Endodermal cell (in vitro differentiated cells): ENCODE measurements at regions not wholly inside any gene's neighbourhood (a gene's known extent, or its start where the extent isn't known, plus 50 kb on each side); places are given as distances from the start of the nearest gene placed in this dataset.

ENCODE experiments used
- DNase-seq: peaks from one replicate; pipeline ENCODE4 v3.0.0-alpha.2; 2017
- H3K27ac ChIP-seq: 2 replicates; pipeline ENCODE4 v1.5.1; 2013; ENCODE audit warnings: mild to moderate bottlenecking, low read depth, low read length, moderate library complexity
- H3K27me3 ChIP-seq: 2 replicates; pipeline ENCODE4 v1.6.1; 2013; ENCODE audit warnings: mild to moderate bottlenecking, low read length, moderate library complexity; ENCODE audit not compliant: insufficient read depth, control insufficient read depth, poor library complexity, severe bottlenecking
- H3K36me3 ChIP-seq: 2 replicates; pipeline ENCODE4 v1.7.0; 2013; ENCODE audit warnings: mild to moderate bottlenecking, low read length, moderate library complexity; ENCODE audit not compliant: control insufficient read depth, insufficient read depth
- H3K4me1 ChIP-seq: one replicate; pipeline ENCODE4 v1.7.0; 2013; ENCODE audit warnings: low read length; ENCODE audit not compliant: control insufficient read depth, insufficient read depth
- H3K4me3 ChIP-seq: 2 replicates; pipeline ENCODE4 v1.5.1; 2013; ENCODE audit warnings: mild to moderate bottlenecking, low read length, moderate library complexity
- H3K9ac ChIP-seq: 2 replicates; pipeline ENCODE4 v1.6.1; 2013; ENCODE audit warnings: mild to moderate bottlenecking, low read length, moderate library complexity; ENCODE audit not compliant: poor library complexity, severe bottlenecking; ENCODE audit errors: extremely low read depth
- H3K9me3 ChIP-seq: 2 replicates; pipeline ENCODE4 v1.6.1; 2013; ENCODE audit warnings: mild to moderate bottlenecking, low read length, moderate library complexity; ENCODE audit not compliant: control insufficient read depth
- H3K27ac Mint-ChIP-seq: 2 replicates; pipeline ENCODE4 v1.8.0; 2020; ENCODE audit warnings: mixed read lengths
- H3K27me3 Mint-ChIP-seq: 2 replicates; pipeline ENCODE4 v1.8.0; 2021; ENCODE audit warnings: mild to moderate bottlenecking, mixed read lengths; ENCODE audit not compliant: insufficient read depth
- H3K36me3 Mint-ChIP-seq: 2 replicates; pipeline ENCODE4 v1.8.0; 2020; ENCODE audit warnings: low read depth, mixed read lengths
- H3K4me1 Mint-ChIP-seq: 2 replicates; pipeline ENCODE4 v1.8.0; 2020; ENCODE audit warnings: mixed read lengths
- H3K4me3 Mint-ChIP-seq: 2 replicates; pipeline ENCODE4 v1.8.0; 2020; ENCODE audit warnings: mild to moderate bottlenecking, moderate library complexity, mixed read lengths
- H3K9me3 Mint-ChIP-seq: 2 replicates; pipeline ENCODE4 v1.8.0; 2020; ENCODE audit warnings: mild to moderate bottlenecking, mixed read lengths
- CTCF ChIP-seq: fragments of 200-600 bp; sonication (generic); conservative IDR thresholded peaks from 2 replicates; pipeline ENCODE4 v1.5.0; 2021; ENCODE audit warnings: antibody characterized with exemption, mild to moderate bottlenecking
- WGBS, 2 experiments: methylation state at CpG; one replicate each; pipeline versions ENCODE4 v1.1.5 to v1.1.7; 2013; ENCODE audit warnings: missing lambda C conversion rate in 2 of 2, mixed read lengths in 1 of 2; ENCODE audit not compliant: insufficient coverage in 1 of 2, insufficient read length in 1 of 2; 5-methylcytosine and 5-hydroxymethylcytosine counted together

DNA sequence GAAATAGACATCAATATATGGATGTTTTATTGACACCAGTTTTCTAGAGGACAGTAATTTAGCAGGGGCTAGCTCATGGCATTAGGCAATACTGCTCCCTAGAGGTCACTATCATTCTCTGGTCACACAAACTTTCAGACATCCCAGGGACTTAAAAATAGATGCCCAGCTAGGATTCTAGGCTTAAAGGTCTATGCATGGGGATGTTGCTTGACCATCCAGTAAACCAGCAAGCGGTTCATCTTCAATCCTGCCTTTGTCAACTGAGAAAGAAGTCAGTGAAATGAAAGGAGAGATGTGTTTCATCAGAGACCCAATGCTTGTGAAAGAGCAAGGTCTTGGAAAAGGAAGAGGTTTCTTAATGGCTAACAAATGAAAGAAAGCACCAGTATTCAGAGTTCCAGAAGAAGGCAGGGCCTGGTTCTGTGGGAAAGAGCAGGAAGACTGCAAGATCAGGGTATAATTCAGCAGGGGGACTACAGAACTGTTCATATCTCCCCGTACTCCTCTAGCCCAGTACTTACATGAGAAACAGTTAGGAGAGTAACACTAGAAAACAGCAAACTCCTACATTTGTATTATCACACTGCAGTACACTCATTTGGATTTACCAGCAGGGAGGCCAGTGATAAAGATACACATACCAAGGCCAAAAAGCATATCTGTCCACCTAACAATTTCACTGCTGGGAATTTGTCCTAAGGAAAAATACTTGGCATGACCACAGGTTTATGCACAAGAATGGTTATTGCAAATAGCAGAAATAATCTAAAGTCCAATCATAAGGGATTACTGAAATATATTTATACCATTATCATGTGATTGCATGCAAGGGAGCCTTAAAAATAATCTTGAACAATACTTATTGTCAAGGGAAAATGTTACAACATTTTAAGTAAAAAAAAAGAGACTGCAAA is 151.4 kb upstream of the LAMA2 start:
- Histone ChIP-seq H3K36me3 (no peaks in the 10 kb centered on the region), H3K27ac (no peak overlapping the region), H3K4me1 (no peaks in the 10 kb centered on the region), H3K4me3 (no peak overlapping the region), H3K9me3 (no peaks in the 10 kb centered on the region), H3K27me3 (no peaks in the 10 kb centered on the region), H3K9ac (no peak overlapping the region)
- H3K4me3 Mint-ChIP-seq, result no peak overlapping the region
- TF ChIP-seq CTCF, result peak; percentile 90
- WGBS, 2 experiments, result 47 to 71% methylated on average over 2 of the region's 2 CpGs
- H3K4me1 Mint-ChIP-seq, result peaks cover 3% of the 10 kb centered on the region
- H3K27me3 Mint-ChIP-seq, result no peaks in the 10 kb centered on the region
- peak; percentile 64 for DNase-seq
- no peak overlapping the region for H3K27ac Mint-ChIP-seq
- no peaks in the 10 kb centered on the region for H3K9me3 Mint-ChIP-seq
- no peaks in the 10 kb centered on the region for H3K36me3 Mint-ChIP-seq

DNA sequence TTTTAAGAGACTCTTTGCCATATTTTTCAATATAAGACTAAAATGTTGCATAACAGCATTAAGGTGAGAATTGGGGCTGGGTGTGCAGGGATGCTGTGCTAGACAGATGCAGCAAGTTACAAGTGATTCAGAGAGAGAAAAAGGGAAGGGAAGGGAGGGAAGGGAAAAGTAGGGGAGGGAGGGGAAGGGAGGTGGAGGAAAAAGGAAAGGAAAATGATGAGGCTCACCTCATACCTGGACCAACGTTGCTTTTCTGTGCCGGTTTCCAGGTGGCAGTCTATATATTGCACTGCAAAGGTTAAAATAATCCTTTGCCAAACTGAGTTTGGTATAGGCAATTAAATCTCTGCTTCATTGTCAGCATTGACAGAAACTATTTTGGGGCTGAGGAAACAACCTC is 155.4 kb upstream of the LAMA2 start:
- Histone ChIP-seq H3K9me3 (no peaks in the 10 kb centered on the region), H3K4me1 (no peaks in the 10 kb centered on the region), H3K27ac (no peak overlapping the region), H3K4me3 (no peak overlapping the region), H3K36me3 (no peaks in the 10 kb centered on the region), H3K27me3 (no peaks in the 10 kb centered on the region), H3K9ac (no peak overlapping the region)
- no peak for TF ChIP-seq CTCF
- 95 to 100% methylated on average over 2 of the region's 2 CpGs for WGBS, 2 experiments
- Mint-ChIP-seq H3K4me3 (no peak overlapping the region), H3K27me3 (no peaks in the 10 kb centered on the region), H3K4me1 (peaks cover 14% of the 10 kb centered on the region), H3K27ac (no peak overlapping the region), H3K36me3 (no peaks in the 10 kb centered on the region), H3K9me3 (no peaks in the 10 kb centered on the region)
- DNase-seq, result no peak

DNA sequence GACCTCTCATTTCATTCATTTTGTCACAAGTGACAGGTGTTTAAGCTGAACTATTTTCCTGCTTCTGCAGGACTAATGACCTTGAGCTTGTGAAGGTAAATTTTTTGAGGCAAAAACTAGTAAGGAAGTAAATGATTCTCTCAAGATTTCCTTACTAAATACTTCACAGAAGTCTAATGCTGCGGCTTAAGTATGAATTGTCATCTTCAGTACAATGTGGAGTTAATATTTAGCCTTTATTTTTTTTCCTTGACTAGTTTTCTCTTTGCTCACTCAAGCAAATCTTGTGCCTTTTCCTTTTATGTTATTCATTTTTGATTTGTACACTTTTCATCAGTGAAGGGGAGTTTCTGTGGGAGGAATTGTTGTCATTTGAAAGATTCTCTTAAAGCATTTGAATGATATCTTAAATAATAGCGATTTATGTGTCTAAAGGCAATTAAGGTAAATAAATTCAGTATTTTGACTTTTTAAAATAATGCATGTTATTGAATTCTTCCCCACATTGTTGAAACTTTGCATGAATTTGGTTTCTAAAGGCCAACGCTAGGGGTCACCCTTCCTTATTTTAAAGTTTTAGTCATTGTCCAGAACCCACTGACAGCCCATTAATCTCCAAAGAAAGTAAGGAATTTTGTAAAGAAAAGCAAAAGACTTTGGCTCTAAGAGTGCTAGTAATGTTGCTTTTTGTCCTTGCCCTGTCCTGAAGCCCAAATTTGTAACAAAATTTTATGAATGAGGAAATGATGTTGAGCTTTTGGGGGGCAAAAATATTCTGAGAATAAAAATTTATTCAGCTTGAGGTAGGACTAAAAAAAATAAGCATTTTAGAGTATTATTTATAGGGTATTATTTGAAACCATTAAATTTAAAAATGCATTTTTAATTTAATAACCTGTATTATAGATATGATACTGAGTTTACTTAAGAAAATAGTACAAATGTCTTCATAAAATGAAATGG is 157.4 kb upstream of the LAMA2 start:
- TF ChIP-seq CTCF, result peak; percentile 85
- no peak overlapping the region for H3K27ac Mint-ChIP-seq

More for the DNA sequence above, 157.4 kb upstream of the LAMA2 start:
- Histone ChIP-seq H3K9me3 (no peaks in the 10 kb centered on the region), H3K27me3 (no peaks in the 10 kb centered on the region), H3K4me1 (no peaks in the 10 kb centered on the region), H3K4me3 (no peak overlapping the region), H3K9ac (no peak overlapping the region), H3K36me3 (no peaks in the 10 kb centered on the region), H3K27ac (no peak overlapping the region)
- Mint-ChIP-seq H3K4me3 (no peak overlapping the region), H3K36me3 (no peaks in the 10 kb centered on the region), H3K9me3 (no peaks in the 10 kb centered on the region), H3K4me1 (peaks cover 16% of the 10 kb centered on the region), H3K27me3 (no peaks in the 10 kb centered on the region)
- WGBS, 2 experiments, result 33% methylated on average over 3 of the region's 3 CpGs; no CpG with 5 or more reads in 1 of the 2 experiments
- DNase-seq, result peak; percentile 59
